ENCODE measurements at regions not wholly inside any gene's neighbourhood (a gene's known extent, or its start where the extent isn't known, plus 50 kb on each side); places are given as distances from the start of the nearest gene placed in this dataset.

- no peak for DNase-seq (ENCODE audit: low read depth)
Observed at GRCh38 chrX:128310912-128311311, 258.7 kb upstream of the ACTRT1 start.

GRCh38 chrX:128309311-128309710 is 257.1 kb upstream of the ACTRT1 start:
- no peak for DNase-seq (ENCODE audit: low read depth)

- DNase-seq (ENCODE audit: low read depth) = no peak
Observed at GRCh38 chrX:128294198-128294597, 242.0 kb upstream of the ACTRT1 start.

GRCh38 chrX:128287693-128288092 is 235.5 kb upstream of the ACTRT1 start:
- DNase-seq (ENCODE audit: low read depth) = no peak

GRCh38 chrX:128250621-128251020 is 198.4 kb upstream of the ACTRT1 start:
- no peak for DNase-seq (ENCODE audit: low read depth)

- DNase-seq (ENCODE audit: low read depth) = no peak
Observed at GRCh38 chrX:128216364-128216763, 164.2 kb upstream of the ACTRT1 start.

- DNase-seq (ENCODE audit: low read depth) = no peak
Observed at GRCh38 chrX:128165884-128166408, 113.7 kb upstream of the ACTRT1 start.

- no peak for DNase-seq (ENCODE audit: low read depth)
Observed at GRCh38 chrX:128156204-128156603, 104.0 kb upstream of the ACTRT1 start.

- no peak for DNase-seq (ENCODE audit: low read depth)
Observed at GRCh38 chrX:128142745-128143144, 90.5 kb upstream of the ACTRT1 start.

GRCh38 chrX:128106630-128107029 is 54.4 kb upstream of the ACTRT1 start:
- DNase-seq (ENCODE audit: low read depth) = no peak

- DNase-seq (ENCODE audit: low read depth) = no peak
Observed at GRCh38 chrX:128105659-128106058, 53.5 kb upstream of the ACTRT1 start.
